NOMO-1 treated with DMSO at 0.1 percent for 48 hours (cell line): ENCODE measurements at regions not wholly inside any gene's neighbourhood (a gene's known extent, or its start where the extent isn't known, plus 50 kb on each side); places are given as distances from the start of the nearest gene placed in this dataset.

Experiments
- DNase-seq: peaks from one replicate; lab custom pipeline; 2025; ENCODE audit not compliant: unreplicated experiment; lab: John Stamatoyannopoulos, UW

DNA sequence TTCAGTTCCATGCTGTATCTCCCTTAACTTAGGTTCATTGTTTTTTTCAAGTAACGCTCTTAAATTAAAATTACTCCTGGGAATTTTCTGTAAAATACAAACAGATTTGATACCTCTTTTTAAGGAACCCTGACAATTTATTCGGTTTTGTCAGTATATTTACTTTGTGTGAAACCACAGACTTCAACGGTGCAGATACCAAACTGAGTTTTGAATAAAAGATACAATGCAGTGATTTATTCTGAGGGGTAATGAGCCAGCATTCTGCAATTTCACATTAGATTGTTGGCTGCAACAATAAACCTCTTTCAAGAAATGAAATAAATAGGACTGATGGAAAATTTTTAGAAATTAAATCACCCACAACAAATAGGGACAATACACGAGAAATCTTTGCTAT lies 308.6 kb upstream of the EDIL3 start:
- no peak for DNase-seq

DNA sequence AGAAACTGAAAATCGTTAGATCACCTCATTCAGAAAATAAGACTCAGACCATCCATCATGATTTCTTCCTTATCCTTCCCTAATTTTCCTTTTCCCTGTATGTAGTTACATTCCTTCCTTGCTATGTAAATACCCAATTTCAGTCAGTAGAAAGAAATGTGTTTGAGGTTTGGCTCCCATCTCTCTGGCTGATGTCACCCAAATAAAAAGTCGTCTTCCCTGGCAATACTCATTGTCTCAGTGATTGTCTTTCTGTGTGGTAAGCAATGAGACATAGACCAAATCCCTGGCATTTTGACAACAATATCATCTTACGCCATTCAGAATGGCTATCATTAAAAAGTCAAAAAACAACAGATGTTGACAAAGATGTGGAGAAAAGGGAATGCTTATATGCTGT lies 303.9 kb upstream of the EDIL3 start:
- DNase-seq, result no peak

DNA sequence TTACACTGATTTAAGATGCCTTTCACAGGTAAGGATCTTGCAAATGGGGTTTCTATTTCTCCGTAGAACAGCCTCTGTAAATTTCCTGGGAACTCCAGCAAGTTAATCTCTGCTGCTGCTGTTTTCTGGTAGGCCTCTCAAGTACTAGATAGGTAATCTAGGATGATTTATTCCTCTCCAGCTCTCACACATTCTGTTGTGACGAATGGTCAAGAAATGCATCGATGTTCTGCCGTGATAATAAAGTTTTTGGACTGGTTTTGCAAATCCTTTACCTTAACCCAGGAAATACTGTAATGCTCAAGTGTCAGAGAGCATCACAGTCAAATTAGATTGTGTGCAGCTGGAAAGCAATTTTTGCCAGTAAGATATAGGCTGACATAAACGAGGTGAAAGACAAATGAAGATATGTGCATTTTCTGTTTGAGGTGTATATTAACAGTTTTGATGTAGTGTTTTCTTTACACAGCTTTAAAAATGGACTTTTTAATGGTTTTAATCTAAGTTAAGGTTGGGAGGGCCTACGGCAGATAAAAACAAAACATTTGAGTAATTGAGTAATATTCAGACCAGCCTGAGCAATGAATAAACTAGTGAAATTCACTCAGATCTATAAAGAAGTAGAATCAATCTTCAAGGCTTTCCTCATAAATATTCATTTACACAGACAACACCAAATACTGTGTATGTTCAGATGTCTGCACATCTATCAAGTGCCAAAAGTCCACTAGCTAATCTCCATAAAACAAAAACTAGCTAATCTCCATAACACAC lies 300.6 kb upstream of the EDIL3 start:
- DNase-seq, result no peak

DNA sequence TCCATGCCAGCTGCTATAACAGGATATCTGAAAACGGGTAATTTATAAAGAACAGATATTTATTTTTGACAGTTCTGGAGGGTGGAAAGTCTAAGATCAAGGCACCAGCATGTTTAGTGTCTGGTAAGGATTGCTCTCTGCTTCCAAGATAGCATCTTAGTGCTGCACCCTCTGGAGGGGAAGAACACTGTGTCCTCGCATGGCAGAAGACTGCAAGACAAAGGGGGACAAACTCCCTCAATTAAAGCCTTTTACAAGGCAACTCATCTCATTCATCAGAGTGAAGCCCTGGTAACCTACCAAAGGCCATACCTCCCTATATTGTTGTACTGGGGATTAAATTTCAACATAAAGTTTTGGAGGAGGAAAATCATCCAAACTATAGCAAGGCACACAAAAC lies 298.9 kb upstream of the EDIL3 start:
- no peak for DNase-seq

DNA sequence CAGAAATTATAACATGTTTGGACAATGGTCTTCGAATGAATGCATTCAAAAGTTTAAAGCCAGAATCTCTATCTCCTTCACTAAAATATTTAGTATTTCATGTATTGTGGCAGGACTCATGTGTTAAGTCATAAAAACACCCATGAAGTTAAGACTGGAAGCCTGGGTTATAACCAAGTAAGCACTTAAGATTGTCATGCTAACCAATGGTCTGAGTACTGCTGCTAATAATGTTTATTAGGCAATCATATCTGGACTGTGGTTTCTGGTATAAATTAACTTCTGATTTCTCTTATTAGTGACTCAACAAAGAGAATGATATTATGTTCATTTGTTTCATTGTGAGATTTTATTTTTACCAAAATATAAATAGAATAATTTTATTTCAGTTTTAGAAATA lies 297.9 kb upstream of the EDIL3 start:
- no peak for DNase-seq

DNA sequence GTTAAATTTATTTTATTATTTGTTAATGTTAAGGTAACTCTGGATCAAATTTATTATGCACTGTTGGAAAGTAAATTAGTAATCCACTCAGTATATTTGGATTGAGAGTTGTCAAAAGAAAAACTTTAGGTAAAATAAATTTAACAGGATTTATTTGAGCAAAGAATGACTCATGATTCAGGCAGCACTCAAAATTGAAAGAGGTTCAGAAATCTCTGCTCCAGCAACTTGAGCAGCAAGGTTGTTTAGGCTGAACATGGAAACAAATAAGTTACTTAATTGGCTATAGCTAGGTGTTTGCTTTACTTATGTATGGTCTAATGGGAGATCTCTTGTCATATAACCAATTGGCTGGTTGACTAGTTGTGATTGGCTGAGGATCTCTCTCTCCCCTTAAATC lies 296.2 kb upstream of the EDIL3 start:
- DNase-seq, result no peak

DNA sequence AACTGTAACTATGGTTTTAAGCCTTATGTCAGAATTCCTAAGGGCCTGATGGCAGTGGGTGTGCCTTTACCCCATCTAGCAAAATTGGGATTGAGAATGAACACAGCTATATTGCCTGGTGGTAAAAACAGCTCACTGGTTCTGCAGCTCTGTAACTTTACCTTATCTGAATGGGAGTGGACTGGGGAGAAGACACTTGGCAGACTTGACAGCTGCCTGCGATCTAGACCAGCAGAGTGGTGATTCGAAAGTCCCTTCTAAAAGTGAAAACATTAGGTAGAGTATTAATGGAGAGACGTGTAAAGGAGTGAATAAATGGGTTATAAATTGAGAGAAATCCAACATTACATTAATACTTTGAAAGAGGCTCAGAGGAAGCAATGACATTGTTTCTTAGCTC lies 289.1 kb upstream of the EDIL3 start:
- DNase-seq, result no peak

DNA sequence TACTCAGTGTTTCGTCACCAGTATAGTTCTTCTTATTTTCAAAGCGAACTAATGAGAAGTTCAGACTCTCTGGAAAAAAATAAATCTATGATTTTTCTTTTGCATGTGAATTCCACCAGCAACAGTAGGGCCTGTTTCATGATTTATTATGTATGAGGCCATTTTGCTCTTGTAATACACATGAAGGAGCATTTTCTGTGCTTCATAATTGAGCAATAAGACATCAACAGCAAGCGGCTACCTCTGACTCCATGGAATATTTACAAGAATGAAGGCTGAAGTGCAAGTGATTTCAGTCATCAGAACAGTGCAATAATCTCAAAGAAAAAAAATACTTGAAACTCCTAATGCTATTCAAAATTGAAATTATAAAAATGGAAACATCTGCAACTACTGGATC lies 282.9 kb upstream of the EDIL3 start:
- DNase-seq, result no peak

DNA sequence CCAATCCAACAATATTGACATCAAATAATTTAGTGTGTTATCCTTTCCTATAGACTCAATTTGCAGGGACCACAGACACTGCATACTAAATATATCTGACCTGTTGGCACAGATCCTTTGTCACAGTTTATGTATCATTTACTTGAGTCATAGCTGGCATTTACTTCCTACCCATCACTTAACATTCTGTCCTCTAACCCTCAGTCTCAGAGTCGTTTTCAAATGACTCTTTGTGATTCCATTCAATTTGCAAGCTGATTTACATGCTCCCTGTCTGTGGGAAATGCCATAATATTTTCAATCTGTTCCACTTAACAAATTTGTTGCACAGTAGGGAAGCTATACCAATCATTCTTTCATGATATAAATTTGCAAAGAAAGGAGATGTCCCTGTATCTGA lies 265.7 kb upstream of the EDIL3 start:
- DNase-seq, result no peak

DNA sequence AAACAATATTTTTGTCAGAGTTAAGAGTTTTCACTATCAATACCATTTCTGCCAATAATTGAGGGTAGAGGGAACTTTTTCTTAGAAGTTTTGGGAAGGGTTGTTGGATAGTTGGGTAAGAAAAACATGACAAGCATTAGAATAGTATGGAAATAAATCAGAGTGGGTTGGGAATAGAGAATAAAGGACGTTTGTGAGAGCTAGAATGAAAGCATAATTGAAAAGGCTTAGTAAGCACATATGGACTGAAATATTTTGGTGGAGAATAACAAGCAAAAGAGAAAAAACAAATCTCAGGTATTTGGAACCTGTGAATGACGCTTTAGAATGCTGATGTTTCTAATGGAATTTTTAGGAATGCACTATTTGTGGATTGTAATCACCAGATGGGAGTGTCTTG lies 262.9 kb upstream of the EDIL3 start:
- no peak for DNase-seq

DNA sequence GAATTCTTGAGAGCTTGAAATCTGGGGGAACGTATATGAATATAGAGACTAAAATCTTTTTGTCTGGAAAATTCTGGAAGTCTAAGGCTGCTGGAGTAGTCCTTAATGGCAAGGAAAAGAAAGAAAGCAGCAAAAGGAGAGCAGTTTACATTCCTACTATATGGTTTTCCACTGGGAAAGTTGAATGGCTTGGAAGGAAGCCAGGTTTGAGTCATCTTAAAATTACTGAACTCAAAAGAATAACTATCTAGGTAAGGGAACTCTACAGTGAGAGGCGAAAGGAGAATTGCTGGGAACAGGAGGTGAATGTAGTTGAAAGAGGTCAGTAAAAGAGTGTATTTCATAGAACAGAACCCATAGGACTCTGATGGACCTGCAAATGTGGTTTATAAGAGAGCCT lies 258.1 kb upstream of the EDIL3 start:
- DNase-seq, result no peak

DNA sequence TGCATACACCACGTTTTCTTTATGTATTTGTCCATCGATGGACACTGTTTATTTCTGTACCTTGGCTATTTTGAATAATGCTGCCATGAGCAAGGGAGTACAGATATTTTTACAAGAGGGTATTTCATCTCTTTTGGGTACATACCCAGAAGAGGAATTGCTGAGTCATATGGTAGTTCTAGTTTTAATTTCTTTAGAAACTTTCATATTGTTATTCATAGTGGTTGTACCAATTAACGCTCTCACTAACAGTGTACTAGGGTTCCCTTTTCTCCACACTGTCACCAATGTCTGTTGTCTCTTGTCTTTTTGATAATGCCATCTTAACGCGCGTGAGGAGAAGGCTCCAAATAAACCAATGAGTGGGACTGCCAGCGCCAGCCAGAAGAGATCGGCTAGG lies 257.6 kb upstream of the EDIL3 start:
- no peak for DNase-seq

DNA sequence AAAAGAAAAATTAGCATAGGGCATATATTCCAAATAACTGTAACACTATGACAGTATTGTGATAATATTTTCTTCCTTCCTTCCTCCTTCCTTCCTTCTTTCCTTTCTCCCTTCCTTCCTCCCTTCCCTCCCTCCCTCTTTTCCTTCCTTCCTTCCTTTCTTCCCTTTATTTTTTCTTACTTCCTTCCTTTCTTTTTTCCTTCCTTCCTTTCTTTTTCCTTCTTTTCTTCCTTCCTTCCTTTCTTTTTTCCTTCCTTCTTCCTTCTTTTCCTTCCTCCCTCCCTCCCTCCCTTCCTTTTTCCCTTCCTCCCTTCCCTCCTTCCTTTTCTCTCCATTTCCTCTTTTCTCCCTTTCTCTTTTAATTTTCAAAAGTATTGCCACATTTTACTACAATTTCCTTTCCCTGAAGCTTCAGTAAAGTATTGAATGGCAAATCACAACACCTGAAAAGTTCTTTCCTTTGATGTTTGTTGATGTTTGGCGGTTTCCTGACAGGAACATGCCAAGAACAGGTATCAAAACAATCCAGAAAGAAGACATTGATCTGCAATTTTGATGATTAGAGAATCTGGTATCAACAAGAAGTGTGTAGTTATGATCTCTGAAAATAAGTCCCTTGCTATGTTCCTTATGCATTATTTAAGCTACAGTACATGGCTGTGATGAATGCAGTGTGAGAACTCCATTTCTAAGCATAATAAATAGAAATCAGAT lies 253.1 kb upstream of the EDIL3 start:
- no peak for DNase-seq

DNA sequence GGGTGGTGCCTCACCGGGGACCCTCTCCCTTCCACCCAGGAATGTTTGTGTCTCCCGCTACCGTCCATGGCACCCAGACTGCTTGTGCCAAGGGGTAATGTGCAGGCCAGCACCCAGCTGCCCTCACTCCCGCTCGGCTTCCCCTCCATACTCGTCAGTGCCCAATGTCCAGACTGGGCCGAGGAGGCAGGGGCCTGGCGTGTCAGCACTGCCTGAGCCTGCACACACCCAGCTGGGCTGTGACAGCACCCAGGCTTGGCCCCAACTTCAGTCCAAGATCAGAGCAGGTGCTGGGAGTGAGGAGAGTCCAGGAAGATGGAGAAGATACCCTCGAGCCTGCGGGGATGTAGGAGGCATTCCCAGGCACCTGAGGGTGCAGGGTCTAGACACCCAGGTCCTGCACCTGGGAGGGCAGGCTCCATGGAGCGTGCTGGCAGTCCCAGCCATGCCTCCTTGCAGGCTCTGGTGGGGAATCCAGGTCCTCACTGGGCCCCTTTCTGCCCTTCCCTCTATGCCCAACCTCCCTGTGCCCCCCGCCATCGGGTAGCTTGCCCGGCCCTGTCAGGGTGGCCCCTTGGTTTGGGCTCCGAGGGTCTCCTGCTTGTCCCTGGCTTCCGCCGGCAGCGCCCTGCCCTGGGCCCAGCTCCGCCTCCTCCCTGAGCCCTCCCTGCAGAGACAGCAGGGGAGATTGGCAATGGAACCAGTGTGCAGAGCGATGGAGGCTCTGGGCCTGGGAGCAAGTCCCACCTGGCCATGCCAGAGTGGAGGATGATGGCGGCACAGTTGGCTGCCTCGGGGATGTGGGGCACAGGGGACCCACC lies 250.8 kb upstream of the EDIL3 start:
- DNase-seq, result no peak

DNA sequence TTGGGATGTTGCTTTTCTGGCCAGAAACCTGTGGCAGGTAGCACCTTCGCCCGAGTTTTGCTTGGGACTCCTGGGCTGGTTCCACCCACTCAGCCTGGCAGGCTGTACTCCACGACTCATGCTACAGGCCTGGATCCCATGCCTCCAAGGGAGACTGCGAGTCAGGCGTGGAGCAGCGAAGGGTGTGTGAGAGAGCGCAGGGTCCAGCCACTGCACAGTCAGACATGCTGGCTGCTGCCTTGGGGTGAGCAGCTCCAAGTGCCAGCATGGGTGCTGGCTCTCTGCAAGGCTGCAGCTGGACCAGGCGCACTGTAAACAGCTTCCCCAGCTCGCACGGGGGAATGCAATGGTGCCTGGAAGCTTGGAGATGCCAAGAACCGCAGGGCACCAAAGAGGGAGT lies 249.6 kb upstream of the EDIL3 start:
- no peak for DNase-seq

DNA sequence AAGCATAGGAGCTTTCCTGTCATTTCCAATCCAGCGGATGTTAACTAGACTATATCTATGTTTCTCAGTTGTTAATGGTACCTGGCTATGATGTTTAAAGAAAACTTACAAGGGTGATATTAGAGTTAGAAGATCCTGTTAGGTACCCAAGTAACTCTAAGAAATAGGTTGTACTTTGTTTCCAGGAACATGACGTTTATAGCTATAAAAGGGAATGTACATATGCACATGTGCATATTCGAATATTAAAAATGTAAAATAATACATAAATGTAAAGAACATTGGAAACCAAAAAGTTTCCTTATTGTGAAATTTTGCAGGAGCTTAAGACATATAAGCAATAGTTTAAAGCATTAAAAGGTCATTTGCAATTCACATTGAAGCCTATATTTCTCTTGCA lies 247.7 kb upstream of the EDIL3 start:
- no peak for DNase-seq

DNA sequence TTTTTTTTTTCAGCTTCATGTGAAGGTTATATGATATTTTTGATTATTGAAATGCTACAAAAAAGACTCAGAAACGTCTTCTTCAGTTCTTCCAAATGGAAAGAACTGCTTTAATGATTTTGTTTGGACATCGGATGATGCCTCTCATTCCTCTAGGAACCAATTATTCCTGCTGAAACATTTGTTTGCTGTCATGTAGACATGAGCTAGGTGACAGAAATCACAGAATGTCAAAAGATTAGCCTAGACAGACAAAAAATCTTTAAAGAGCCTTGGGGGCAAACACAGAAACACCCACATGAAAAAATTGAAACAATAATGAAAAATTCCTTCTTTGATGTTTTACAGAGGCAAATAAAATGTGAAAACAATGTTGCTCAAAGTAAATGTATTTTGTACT lies 244.2 kb upstream of the EDIL3 start:
- no peak for DNase-seq

DNA sequence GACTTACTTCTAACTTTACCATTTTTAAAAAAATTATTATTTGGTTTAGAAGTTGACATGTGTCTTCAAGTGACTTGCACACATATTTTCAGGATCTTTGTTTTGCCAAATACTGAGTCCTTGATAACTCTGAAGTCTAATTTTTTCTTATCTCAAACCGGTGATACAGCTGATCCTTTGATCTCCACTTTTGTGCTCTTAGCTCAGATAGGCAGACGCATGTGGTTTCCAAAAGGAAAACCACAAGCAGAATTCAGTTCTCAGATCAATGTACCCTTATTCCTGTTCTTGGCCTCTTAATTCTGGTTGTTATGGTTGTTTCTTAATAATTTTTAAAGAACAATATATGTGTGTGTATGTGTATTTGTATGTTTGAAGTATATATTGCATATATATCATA lies 238.3 kb upstream of the EDIL3 start:
- no peak for DNase-seq

DNA sequence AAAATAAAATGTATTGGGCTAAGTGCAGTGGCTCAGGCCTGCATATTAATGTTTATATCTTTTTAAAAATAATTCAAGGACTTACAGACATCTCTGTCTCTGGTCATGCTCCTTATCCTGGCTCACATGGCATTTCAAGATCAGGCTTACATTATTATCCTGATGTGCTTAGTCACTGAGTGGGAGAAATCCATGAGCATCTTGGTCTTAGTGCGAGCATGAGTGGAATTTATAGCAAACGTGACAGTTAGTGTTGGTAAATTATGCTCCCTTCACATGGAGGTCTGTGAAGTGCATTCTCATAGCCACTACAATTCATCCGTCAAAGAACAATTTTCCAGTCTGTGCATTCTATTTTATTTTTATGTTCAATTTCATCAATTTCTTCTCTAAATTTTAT lies 237.8 kb upstream of the EDIL3 start:
- DNase-seq, result no peak

DNA sequence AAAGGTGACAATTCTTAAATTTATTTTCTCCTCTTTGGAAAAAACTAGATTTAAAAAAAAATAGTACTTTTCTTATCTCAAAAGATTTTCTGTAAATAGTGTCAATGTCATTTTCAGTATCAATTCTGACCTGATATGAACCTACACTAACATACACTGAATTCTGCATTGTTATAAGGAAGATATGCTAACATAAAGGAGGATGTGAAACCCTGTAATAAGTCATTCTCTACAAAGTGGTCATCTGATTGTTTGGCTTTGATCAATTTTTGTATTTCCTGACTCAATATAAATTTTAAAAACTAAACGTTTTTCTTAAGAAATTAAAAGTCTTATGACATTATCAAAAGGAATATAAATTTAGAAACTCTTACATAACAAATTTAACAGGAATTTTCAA lies 233.6 kb upstream of the EDIL3 start:
- DNase-seq, result no peak

DNA sequence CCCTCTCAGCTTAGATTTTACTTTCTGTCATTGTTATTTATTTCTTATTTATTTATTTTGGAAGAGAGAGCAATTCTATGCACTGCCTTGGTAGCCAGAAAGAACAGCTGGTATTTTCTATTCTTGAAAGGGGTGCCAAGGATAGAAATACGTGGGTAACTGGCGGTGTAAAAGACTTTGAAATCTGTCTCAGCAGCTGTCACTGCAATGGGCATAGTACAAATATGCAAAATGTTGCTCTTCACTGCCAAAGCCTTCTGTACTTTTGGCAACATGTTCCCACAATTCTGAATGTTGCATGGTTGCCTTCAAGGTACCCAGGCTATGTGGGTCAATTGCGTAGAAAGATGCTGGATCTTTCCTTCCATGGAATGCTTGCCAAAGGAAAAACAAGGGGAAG lies 230.2 kb upstream of the EDIL3 start:
- no peak for DNase-seq

DNA sequence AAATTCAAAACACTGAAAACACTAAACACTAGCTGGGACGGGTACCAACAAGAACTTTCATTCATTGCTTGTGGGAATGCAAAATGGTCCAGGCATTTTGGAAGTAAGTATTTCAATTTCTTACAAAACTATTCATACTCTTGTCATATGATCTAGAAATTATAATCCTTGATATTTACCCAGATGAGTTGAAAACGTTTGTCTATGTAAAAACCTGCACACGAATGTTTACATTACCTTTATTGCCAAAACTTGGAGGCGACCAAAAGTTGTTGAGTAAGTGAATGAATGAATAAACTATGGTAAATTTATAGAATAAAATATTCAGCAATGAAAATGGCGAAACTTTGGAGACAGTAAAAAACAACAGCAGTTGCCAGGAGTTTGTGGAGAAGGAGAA lies 222.1 kb upstream of the EDIL3 start:
- DNase-seq, result no peak
